22Rv1 (cell line): ENCODE measurements at regions not wholly inside any gene's neighbourhood (a gene's known extent, or its start where the extent isn't known, plus 50 kb on each side); places are given as distances from the start of the nearest gene placed in this dataset.
"Not testable (repeated sequence)": the region's sequence is repeated elsewhere in the genome, so short reads cannot be mapped to it uniquely, and the experiment has no call there.

Experiments
- H3K27ac ChIP-seq: fragments of 450-650 bp; 2 replicates; pipeline ENCODE4 v1.5.1; 2017
- ZFX ChIP-seq: fragments of 450-650 bp; IDR thresholded peaks from 2 replicates; pipeline ENCODE4 v1.6.1; 2017; ENCODE audit warnings: antibody characterized with exemption, borderline replicate concordance
- TF ChIP-seq, protein P1 (sequence below): fragments of 450-650 bp; IDR thresholded peaks from 2 replicates; pipeline ENCODE4 v1.5.1; 2017; ENCODE audit warnings: mild to moderate bottlenecking

DNA sequence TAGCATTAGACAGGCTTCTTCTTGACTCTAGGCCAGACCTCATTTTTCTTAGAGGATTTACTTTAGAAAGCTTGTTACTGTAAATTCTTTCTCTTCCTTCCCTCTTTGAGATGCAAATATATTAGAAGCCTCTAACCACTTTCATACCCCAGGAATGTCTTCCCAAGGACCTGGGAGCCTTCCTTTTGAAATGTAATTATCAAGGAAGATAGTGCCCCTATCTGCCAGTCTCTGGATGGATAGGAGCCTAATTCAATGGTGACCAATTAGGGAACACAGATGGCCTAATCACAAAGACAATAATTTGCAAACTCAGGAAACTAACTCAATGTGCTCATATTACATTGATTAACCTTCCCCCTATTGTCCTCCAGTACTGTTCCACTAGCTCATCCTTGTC, 145.6 kb upstream of the DCAF8L1 start:
- TF ChIP-seq ZFX, result no peak
- TF ChIP-seq, protein P1, sequence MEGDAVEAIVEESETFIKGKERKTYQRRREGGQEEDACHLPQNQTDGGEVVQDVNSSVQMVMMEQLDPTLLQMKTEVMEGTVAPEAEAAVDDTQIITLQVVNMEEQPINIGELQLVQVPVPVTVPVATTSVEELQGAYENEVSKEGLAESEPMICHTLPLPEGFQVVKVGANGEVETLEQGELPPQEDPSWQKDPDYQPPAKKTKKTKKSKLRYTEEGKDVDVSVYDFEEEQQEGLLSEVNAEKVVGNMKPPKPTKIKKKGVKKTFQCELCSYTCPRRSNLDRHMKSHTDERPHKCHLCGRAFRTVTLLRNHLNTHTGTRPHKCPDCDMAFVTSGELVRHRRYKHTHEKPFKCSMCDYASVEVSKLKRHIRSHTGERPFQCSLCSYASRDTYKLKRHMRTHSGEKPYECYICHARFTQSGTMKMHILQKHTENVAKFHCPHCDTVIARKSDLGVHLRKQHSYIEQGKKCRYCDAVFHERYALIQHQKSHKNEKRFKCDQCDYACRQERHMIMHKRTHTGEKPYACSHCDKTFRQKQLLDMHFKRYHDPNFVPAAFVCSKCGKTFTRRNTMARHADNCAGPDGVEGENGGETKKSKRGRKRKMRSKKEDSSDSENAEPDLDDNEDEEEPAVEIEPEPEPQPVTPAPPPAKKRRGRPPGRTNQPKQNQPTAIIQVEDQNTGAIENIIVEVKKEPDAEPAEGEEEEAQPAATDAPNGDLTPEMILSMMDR, result no peak
- H3K27ac ChIP-seq, result no peak overlapping the region

DNA sequence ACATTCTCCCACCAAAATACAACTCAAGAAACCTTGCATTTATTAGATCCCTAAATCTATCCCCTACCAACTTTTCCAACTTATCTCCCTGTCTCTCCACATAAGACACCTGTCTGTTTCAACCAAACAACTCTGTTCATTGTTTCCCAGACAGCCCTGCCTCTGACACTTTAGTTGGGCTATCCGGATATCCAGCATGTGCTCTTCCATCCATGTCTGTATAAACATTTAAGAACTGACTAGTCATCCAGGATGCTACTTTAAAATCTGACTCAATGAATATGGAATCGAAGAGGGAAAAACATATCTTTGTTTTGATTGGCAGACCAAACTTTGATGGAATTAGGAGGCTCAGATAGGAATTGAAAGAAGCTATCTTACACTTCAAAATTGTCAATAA, 143.2 kb upstream of the DCAF8L1 start:
- no peak overlapping the region for H3K27ac ChIP-seq
- TF ChIP-seq ZFX, result no peak
- TF ChIP-seq, protein P1, result no peak

DNA sequence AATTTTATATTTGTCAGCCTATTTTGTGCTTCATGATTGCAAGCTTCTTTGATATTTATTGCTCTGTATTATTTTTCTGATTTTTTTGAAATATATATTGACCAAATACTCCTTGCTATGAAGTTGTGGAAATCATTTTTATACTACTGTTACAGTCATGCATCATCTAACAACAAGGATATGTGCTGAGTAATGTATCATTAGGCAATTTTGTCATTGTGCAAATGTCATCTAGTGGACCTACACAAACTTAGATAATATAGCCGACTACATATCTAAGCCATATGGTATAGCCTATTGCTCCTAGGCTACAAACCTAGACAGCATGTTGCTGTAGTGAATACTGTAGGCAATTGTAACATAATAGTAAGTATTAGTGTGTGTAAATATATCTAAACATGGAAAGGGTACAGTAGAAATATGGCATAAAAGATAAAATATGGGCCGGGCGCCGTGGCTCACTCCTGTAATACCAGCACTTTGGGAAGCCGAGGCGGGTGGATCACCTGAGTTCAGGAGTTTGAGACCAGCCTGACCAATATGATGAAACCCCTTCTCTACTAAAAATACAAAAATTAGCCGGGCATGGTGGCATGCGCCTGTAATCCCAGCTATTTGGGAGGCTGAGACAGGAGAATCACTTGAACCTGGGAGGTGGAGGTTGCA, 139.5 kb upstream of the DCAF8L1 start:
- H3K27ac ChIP-seq, result not testable (repeated sequence)

DNA sequence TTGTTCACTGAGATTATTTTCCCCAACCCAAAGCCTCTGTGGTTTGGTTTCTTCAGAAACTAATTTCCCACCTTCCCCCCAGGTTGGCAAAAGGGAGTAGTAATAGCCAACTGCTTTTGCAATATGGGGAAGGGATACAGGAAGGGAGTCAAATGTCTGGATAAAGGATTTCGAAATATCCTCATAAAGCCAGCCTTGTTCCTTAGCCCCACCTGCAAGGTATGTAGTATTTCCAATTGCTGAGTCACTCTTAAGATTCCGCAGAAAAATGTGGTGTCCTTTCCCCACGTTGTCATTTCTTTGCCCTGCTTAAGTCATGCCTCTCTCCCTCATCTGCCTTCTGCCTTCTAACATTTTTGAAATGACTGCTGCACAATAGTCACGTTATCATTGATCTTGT, 138.8 kb upstream of the DCAF8L1 start:
- H3K27ac ChIP-seq, result no peak overlapping the region
- TF ChIP-seq, protein P1, result no peak
- TF ChIP-seq ZFX, result no peak

DNA sequence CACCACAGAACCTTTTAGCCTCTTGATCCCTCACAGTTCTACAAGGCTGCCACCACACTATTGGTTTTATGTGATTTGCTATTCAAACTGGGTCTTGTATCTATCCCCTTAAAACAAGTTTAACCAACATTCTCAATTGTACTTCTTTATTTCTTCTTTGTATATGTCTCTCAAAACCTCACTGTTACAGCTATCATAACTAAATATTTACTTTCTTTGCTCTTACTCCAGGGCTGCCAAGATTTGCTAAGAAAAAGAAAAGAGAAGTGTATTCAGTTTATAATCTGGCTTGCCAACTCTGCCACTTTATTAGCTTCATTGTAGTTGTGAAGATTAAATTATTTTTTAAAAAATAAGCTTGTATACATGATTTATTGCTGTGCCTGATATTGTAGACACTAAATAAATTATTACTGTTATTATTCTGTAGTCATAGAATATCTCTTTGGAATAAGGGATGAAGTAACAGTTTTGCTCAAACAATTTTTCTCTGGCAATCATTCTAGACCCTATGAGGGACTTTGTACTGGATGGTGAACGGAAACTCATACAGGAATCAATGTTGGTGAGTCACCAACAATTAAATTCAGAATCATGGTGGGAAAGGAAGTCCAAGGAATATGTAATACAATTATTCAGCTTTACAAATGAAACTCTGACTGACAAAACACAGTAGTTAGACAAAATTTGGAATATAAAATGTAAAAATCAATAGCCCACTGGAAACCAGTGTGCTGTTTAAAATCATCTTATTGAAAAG, 127.1 kb upstream of the DCAF8L1 start:
- no peak overlapping the region for H3K27ac ChIP-seq
- TF ChIP-seq, protein P1, result no peak
- no peak for TF ChIP-seq ZFX

DNA sequence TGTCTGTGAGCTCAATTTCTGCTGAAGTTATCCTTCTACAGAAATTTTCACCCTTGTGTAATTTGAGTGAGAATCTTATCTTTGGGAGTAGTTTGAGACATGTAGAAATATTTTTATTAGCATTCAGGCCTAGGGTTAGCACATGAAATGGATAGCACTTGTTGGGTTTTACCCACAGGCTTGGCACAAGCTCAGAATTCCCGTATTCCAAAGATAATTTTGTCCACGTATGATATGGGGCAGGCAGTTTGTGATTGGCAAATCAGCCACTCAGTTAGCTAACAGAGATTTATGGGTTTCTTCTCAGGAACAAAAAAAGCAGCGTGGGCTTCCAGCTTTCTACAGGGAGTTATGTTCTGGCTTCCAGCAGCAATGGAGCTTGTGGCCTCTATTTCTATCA, 117.9 kb upstream of the DCAF8L1 start:
- TF ChIP-seq ZFX, result no peak
- TF ChIP-seq, protein P1, result no peak

DNA sequence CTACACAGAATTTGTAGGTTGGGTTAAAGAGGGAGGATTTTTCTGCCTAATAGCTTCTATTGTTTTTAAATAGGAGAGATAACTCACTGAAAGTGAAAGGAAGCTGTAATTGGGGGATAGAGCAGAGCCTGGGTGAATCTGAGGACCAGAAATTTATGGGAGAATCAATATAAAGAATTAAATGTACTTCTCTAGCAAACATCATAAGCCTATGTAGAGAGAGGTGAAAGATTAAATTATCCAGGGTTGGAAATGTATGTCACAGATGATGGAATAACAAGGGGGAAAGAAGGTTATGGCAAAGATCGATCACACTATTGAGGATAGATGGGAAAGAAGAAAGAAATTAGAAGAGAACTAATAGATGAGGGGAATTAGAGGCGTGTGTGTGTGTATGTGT, 104.4 kb upstream of the DCAF8L1 start:
- H3K27ac ChIP-seq, result no peak overlapping the region
- TF ChIP-seq ZFX, result no peak
- TF ChIP-seq, protein P1, result no peak

More for the DNA sequence above, 117.9 kb upstream of the DCAF8L1 start:
- H3K27ac ChIP-seq, result no peak overlapping the region
